GM18868 (cell line): ENCODE measurements at regions not wholly inside any gene's neighbourhood (a gene's known extent, or its start where the extent isn't known, plus 50 kb on each side); places are given as distances from the start of the nearest gene placed in this dataset.
A peak's percentile ranks its signal among the peaks of the same experiment; 100 is the strongest.
"Not testable (repeated sequence)": the region's sequence is repeated elsewhere in the genome, so short reads cannot be mapped to it uniquely, and the experiment has no call there.

Experiments
- ATAC-seq: cut with Tn5 transposase; IDR thresholded peaks from one replicate; pipeline ENCODE4 v1.9.1; 2021; ENCODE audit warnings: mild to moderate bottlenecking, moderate library complexity; ENCODE audit not compliant: unreplicated experiment

- no peak for ATAC-seq
Observed at GRCh38 chr2:231644426-231644825, 51.8 kb downstream of the TEX44 start.

- no peak for ATAC-seq
Observed at GRCh38 chr2:231646476-231646875, 53.8 kb downstream of the TEX44 start.

DNA sequence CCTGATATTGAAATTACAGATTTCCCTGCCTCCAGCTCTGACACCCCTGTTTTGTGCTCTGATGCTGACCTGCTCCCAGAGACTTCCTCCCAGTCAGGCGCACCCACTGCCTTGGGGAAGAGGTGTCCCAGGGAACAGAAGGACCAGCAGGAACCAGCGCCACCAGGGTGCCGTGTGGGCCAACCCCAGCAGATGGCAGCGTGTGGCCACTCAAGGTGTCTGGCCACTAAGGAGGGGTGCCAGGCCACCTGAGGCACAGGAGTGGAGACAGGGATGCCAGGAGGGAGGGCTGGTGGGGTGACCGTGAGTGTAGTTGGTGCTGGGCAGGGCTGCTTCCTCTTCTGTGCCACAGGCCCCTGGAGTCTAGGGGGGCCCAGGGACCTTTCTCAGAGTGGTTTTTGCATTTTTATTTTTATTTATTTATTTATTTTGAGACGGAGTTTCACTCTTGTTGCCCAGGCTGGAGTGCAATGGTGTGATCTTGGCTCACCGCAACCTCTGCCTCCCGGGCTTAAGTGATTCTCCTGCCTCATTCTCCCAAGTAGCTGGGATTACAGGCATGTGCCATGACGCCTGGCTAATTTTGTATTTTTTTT lies 56.0 kb downstream of the TEX44 start:
- peak; percentile 68 for ATAC-seq

DNA sequence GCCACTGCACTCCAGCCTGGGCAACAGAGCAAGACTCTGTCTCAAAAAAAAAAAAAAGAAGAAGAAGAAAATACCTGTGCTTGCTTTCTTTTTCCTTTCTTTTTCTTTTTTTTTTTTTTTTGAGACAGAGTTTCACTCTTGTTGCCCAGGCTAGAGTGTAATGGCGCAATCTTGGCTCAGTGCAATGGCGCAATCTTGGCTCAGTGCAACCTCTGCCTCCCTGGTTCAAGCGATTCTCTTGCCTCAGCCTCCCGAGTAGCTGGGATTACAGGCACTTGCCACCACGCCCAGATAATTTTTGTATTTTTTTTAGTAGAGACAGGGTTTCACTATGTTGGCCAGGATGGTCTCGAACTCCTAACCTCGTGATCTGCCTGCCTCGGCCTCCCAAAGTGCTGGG lies 56.8 kb upstream of the PTMA start:
- not testable (repeated sequence) for ATAC-seq

- ATAC-seq, result no peak
Observed at GRCh38 chr2:231655488-231655887, 52.8 kb upstream of the PTMA start.

DNA sequence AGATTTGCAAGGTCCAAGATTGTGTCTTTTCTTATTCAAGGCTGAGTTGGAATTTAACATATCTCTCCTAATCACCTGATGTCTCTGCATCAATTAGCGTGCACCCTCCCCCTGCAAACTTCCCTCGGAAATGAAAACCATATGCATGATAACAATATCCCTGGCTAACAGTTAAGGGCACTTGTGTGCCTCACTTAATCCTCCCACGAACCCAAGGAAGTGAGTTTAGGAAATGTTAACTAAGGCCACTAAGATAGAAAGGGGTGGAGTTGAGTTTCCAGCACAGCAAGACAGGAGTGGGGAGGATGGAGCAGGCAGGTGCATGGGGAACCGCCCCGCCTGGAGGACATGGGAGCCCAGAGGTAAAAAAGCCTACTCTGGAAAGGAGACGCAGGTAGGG lies 52.4 kb upstream of the PTMA start:
- ATAC-seq, result no peak
